ENCODE measurements at regions not wholly inside any gene's neighbourhood (a gene's known extent, or its start where the extent isn't known, plus 50 kb on each side); places are given as distances from the start of the nearest gene placed in this dataset.

DNA sequence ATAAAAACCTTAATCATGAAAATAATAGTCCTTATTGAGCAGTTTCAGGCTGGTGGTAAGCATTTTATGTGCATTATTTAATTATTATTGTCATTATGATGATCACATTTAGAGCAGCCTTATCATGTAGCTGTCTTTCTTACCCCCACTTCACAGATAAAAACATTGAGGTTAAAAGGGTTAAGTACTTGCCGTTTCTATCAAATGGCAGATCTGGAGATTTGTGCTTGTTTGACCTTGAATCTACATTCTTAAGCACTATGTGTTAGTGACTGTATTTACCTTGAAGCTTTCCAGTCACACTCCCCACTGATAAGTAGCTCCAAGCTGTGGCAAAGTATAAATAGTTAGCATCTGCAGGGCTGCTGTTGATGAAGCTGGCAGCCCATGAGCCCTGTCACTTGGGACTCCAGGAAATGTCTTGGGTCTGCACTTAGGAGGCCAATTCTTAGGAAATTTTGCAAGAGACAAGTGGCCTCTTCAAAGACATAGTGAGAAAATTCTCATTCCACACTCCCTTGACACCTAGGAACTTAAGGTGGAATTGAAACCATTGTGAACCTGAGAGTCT is 116.8 kb upstream of the AGR3 start:
- intact Hi-C loops (cut with DNase I, micrococcal nuclease): no loop called here
- H3K4me3 Mint-ChIP-seq: no peak overlapping the region
- no peak for TF ChIP-seq CTCF (IDR thresholded peaks at IDR 0.05)
- H3K4me1 ChIP-seq (ENCODE audit: insufficient read depth, low read length): no peaks in the 10 kb centered on the region
- ChIA-PET CTCF (interaction anchor here (0.7 to 2.8 kb wide), 2 partner anchors 15 to 16 kb away, joined by 3 to 7 read pairs; no protein-coding TSS in a partner anchor), POLR2A (no interaction called here)
- no peak overlapping the region for H3K4me3 ChIP-seq (ENCODE audit: low read length)
- no peaks in the 10 kb centered on the region for H3K36me3 ChIP-seq (ENCODE audit: insufficient read depth, low read length)
- no peak for ATAC-seq (ENCODE audit: poor library complexity)
- H3K36me3 Mint-ChIP-seq (ENCODE audit: low read depth): no peaks in the 10 kb centered on the region
- no peak overlapping the region for H3K27ac Mint-ChIP-seq
- peaks cover 5% of the 10 kb centered on the region for H3K4me1 Mint-ChIP-seq (ENCODE audit: low read depth)
- peaks cover 4% of the 10 kb centered on the region for H3K9me3 Mint-ChIP-seq
- no peak overlapping the region for H3K27ac ChIP-seq (ENCODE audit: low read depth in 1 of 2, low read length in 2 of 2)
- no peak for DNase-seq
- no peaks in the 10 kb centered on the region for H3K9me3 ChIP-seq (ENCODE audit: control insufficient read depth in 1 of 2, insufficient read depth in 1 of 2, low read length in 2 of 2)
- H3K27me3 Mint-ChIP-seq: no peaks in the 10 kb centered on the region
- no peaks in the 10 kb centered on the region for H3K27me3 ChIP-seq (ENCODE audit: control insufficient read depth in 1 of 2, insufficient read depth in 2 of 2, low read length in 2 of 2)

- Mint-ChIP-seq H3K27me3 (no peaks in the 10 kb centered on the region), H3K27ac (no peak overlapping the region), H3K9me3 (peaks cover 4% of the 10 kb centered on the region), H3K4me1 (ENCODE audit: low read depth) (peaks cover 5% of the 10 kb centered on the region), H3K4me3 (no peak overlapping the region), H3K36me3 (ENCODE audit: low read depth) (no peaks in the 10 kb centered on the region)
- Histone ChIP-seq H3K4me3 (ENCODE audit: low read length) (no peak overlapping the region), H3K27ac (ENCODE audit: low read depth in 1 of 2, low read length in 2 of 2) (no peak overlapping the region), H3K4me1 (ENCODE audit: insufficient read depth, low read length) (no peaks in the 10 kb centered on the region), H3K9me3 (ENCODE audit: control insufficient read depth in 1 of 2, insufficient read depth in 1 of 2, low read length in 2 of 2) (no peaks in the 10 kb centered on the region), H3K36me3 (ENCODE audit: insufficient read depth, low read length) (no peaks in the 10 kb centered on the region), H3K27me3 (ENCODE audit: control insufficient read depth in 1 of 2, insufficient read depth in 2 of 2, low read length in 2 of 2) (no peaks in the 10 kb centered on the region)
- no peak for TF ChIP-seq CTCF (IDR thresholded peaks at IDR 0.05)
- CTCF ChIA-PET: interaction anchor here (2.8 kb wide), 1 partner anchor 17 kb away, joined by 7 read pairs; no protein-coding TSS in a partner anchor
- ATAC-seq (ENCODE audit: poor library complexity) (no peak), DNase-seq (peak in 1 of 14 experiments; percentile 43)
- intact Hi-C loops (cut with DNase I, micrococcal nuclease): no loop called here
- POLR2A ChIA-PET: no interaction called here
These were observed 117.9 kb upstream of the AGR3 start for GRCh38 chr7:16999541-17000267.

DNA sequence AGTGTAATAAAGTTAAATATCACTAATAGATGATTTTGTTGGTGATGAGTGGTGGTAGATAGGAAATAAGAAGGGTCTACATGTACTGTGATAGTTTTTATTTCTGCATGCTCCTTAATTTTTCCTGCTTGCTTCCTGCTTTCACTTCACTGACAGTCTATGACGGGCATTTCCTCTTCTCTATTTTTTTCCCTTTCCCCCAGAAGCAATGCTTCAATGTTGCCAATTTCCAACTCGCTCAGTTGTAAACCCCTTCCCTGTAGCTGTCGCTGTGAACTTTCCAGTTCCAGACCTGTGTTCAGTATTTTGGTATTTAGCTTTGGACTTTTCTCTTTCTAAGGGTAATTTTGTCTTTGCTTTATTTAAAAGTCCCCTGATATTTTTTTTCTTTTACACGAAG is 123.5 kb upstream of the AGR3 start:
- Mint-ChIP-seq H3K4me3 (no peak overlapping the region), H3K27ac (no peak overlapping the region), H3K9me3 (no peaks in the 10 kb centered on the region), H3K36me3 (ENCODE audit: low read depth) (no peaks in the 10 kb centered on the region), H3K4me1 (ENCODE audit: low read depth) (peaks cover 11% of the 10 kb centered on the region), H3K27me3 (no peaks in the 10 kb centered on the region)
- Histone ChIP-seq H3K4me3 (ENCODE audit: low read length) (no peak overlapping the region), H3K27ac (ENCODE audit: low read depth in 1 of 2, low read length in 2 of 2) (no peak overlapping the region), H3K4me1 (ENCODE audit: insufficient read depth, low read length) (no peaks in the 10 kb centered on the region), H3K36me3 (ENCODE audit: insufficient read depth, low read length) (no peaks in the 10 kb centered on the region), H3K9me3 (ENCODE audit: control insufficient read depth in 1 of 2, insufficient read depth in 1 of 2, low read length in 2 of 2) (no peaks in the 10 kb centered on the region), H3K27me3 (ENCODE audit: control insufficient read depth in 1 of 2, insufficient read depth in 2 of 2, low read length in 2 of 2) (no peaks in the 10 kb centered on the region)
- CTCF ChIA-PET: no interaction called here
- no peak for TF ChIP-seq CTCF (IDR thresholded peaks at IDR 0.05)
- no peak for ATAC-seq (ENCODE audit: poor library complexity)
- intact Hi-C loops (cut with DNase I, micrococcal nuclease): no loop called here
- POLR2A ChIA-PET: no interaction called here
- no peak for DNase-seq

Measured in CD4-positive, alpha-beta T cell (primary cell).